H9 (cell line): ENCODE measurements at regions not wholly inside any gene's neighbourhood (a gene's known extent, or its start where the extent isn't known, plus 50 kb on each side); places are given as distances from the start of the nearest gene placed in this dataset.
A peak's percentile ranks its signal among the peaks of the same experiment; 100 is the strongest.

Experiments
- DNase-seq: peaks from one replicate; pipeline ENCODE4 v3.0.0-alpha.2; 2017
- H2AFZ ChIP-seq: one replicate; pipeline ENCODE4 v1.6.1; 2013; ENCODE audit warnings: mild to moderate bottlenecking, low read length, control low read depth, moderate library complexity
- H2AK5ac ChIP-seq: 2 replicates; pipeline ENCODE4 v1.6.1; 2013; ENCODE audit warnings: low read length, control low read depth, mixed read lengths; ENCODE audit not compliant: insufficient read length
- H2BK120ac ChIP-seq: one replicate; pipeline ENCODE4 v1.6.1; 2013; ENCODE audit warnings: low read depth, mild to moderate bottlenecking, low read length, control low read depth, inconsistent platforms; ENCODE audit not compliant: poor library complexity, severe bottlenecking
- H2BK12ac ChIP-seq: 2 replicates; pipeline ENCODE4 v1.6.1; 2013; ENCODE audit warnings: low read length, control low read depth, mixed read lengths, low read depth; ENCODE audit not compliant: insufficient read length
- H2BK15ac ChIP-seq: 2 replicates; pipeline ENCODE4 v1.6.1; 2013; ENCODE audit warnings: low read depth, low read length, control low read depth
- H2BK20ac ChIP-seq: one replicate; pipeline ENCODE4 v1.6.1; 2013; ENCODE audit warnings: low read depth, mild to moderate bottlenecking, low read length, control low read depth, inconsistent platforms; ENCODE audit not compliant: poor library complexity, severe bottlenecking
- H2BK5ac ChIP-seq: 2 replicates; pipeline ENCODE4 v1.6.1; 2013; ENCODE audit warnings: low read length, control low read depth, mixed read lengths; ENCODE audit not compliant: insufficient read length
- H3K14ac ChIP-seq: 2 replicates; pipeline ENCODE4 v1.6.1; 2013; ENCODE audit warnings: low read length, control low read depth; ENCODE audit not compliant: insufficient read depth
- H3K18ac ChIP-seq: 2 replicates; pipeline ENCODE4 v1.6.1; 2013; ENCODE audit warnings: low read depth, mild to moderate bottlenecking, mixed read lengths, low read length, control low read depth; ENCODE audit not compliant: insufficient read length
- H3K23ac ChIP-seq: 2 replicates; pipeline ENCODE4 v1.6.1; 2013; ENCODE audit warnings: low read length, control low read depth, mixed read lengths, low read depth; ENCODE audit not compliant: insufficient read length
- H3K23me2 ChIP-seq: 2 replicates; pipeline ENCODE4 v1.6.1; 2013; ENCODE audit warnings: low read depth, mild to moderate bottlenecking, mixed read lengths, low read length, control low read depth; ENCODE audit not compliant: insufficient read length, poor library complexity, severe bottlenecking
- H3K27ac ChIP-seq: 2 replicates; pipeline ENCODE4 v1.5.1; 2013; ENCODE audit warnings: low read length, control low read depth, mixed read lengths, low read depth; ENCODE audit not compliant: insufficient read length
- H3K27me3 ChIP-seq: 2 replicates; pipeline ENCODE4 v1.6.1; 2013; ENCODE audit warnings: low read length, control low read depth, inconsistent platforms; ENCODE audit not compliant: insufficient read depth
- H3K4ac ChIP-seq: 2 replicates; pipeline ENCODE4 v1.6.1; 2013; ENCODE audit warnings: low read depth, mild to moderate bottlenecking, control low read depth, inconsistent platforms, low read length, moderate library complexity
- H3K4me1 ChIP-seq: 2 replicates; pipeline ENCODE4 v1.6.1; 2013; ENCODE audit warnings: low read length, control low read depth, inconsistent platforms; ENCODE audit not compliant: insufficient read depth
- H3K4me2 ChIP-seq: 2 replicates; pipeline ENCODE4 v1.6.1; 2013; ENCODE audit warnings: low read length, control low read depth, mixed read lengths; ENCODE audit not compliant: insufficient read length, insufficient read depth
- H3K56ac ChIP-seq: 2 replicates; pipeline ENCODE4 v1.6.1; 2013; ENCODE audit warnings: low read depth, mild to moderate bottlenecking, mixed read lengths, low read length, control low read depth; ENCODE audit not compliant: insufficient read length
- H3K79me1 ChIP-seq: 2 replicates; pipeline ENCODE4 v1.6.1; 2013; ENCODE audit warnings: low read depth, mild to moderate bottlenecking, moderate library complexity, low read length, control low read depth, inconsistent platforms; ENCODE audit not compliant: insufficient read depth, poor library complexity, severe bottlenecking
- H3K79me2 ChIP-seq: 2 replicates; pipeline ENCODE4 v1.6.1; 2013; ENCODE audit warnings: low read length, control low read depth, inconsistent platforms; ENCODE audit not compliant: insufficient read depth
- H3K9ac ChIP-seq: 2 replicates; pipeline ENCODE4 v1.6.1; 2013; ENCODE audit warnings: low read length, control low read depth, mixed read lengths; ENCODE audit not compliant: insufficient read length; ENCODE audit errors: extremely low read depth
- H3K9me3 ChIP-seq: one replicate; pipeline ENCODE4 v1.6.1; 2013; ENCODE audit warnings: low read depth, low read length, inconsistent platforms; ENCODE audit not compliant: control insufficient read depth
- H3T11ph ChIP-seq: one replicate; pipeline ENCODE4 v1.6.1; 2013; ENCODE audit warnings: mild to moderate bottlenecking, low read length, control low read depth, inconsistent platforms
- H4K20me1 ChIP-seq: one replicate; pipeline ENCODE4 v1.6.1; 2013; ENCODE audit not compliant: control insufficient read depth, insufficient read length, insufficient read depth
- H4K5ac ChIP-seq: 2 replicates; pipeline ENCODE4 v1.6.1; 2013; ENCODE audit warnings: low read depth, mild to moderate bottlenecking, mixed read lengths, low read length, control low read depth; ENCODE audit not compliant: insufficient read length
- H4K8ac ChIP-seq: replicated peaks from 2 replicates; pipeline ENCODE4 v1.6.1; 2013; ENCODE audit warnings: low read length, control low read depth, mixed read lengths, low read depth; ENCODE audit not compliant: insufficient read length
- H4K91ac ChIP-seq: 2 replicates; pipeline ENCODE4 v1.6.1; 2013; ENCODE audit warnings: low read depth, mild to moderate bottlenecking, moderate library complexity, mixed read lengths, low read length, control low read depth; ENCODE audit not compliant: insufficient read length
- H3K27ac Mint-ChIP-seq, 3 experiments: 2 replicates in 2 of 3; 3 replicates in 1 of 3; pipeline ENCODE4 v1.8.0; 2020 to 2021; ENCODE audit warnings: mixed read lengths in 3 of 3, mild to moderate bottlenecking in 1 of 3, moderate library complexity in 1 of 3
- H3K27me3 Mint-ChIP-seq: 2 replicates; pipeline ENCODE4 v1.8.0; 2021; ENCODE audit warnings: low read depth, mild to moderate bottlenecking, moderate library complexity, mixed read lengths
- H3K36me3 Mint-ChIP-seq, 3 experiments: 2 replicates in 2 of 3; 3 replicates in 1 of 3; pipeline ENCODE4 v1.8.0; 2020 to 2021; ENCODE audit warnings: low read depth in 3 of 3, mixed read lengths in 3 of 3; ENCODE audit not compliant: insufficient read depth in 1 of 3
- H3K4me1 Mint-ChIP-seq, 2 experiments: 2 replicates each; pipeline ENCODE4 v1.8.0; 2020; ENCODE audit warnings: mixed read lengths in 2 of 2
- H3K4me3 Mint-ChIP-seq, 2 experiments: 2 replicates in 1 of 2; 3 replicates in 1 of 2; pipeline ENCODE4 v1.8.0; 2020 to 2021; ENCODE audit warnings: mild to moderate bottlenecking in 2 of 2, mixed read lengths in 2 of 2, moderate library complexity in 1 of 2
- H3K9me3 Mint-ChIP-seq, 2 experiments: 2 replicates in 1 of 2; 3 replicates in 1 of 2; pipeline ENCODE4 v1.8.0; 2020; ENCODE audit warnings: mild to moderate bottlenecking in 2 of 2, mixed read lengths in 2 of 2, moderate library complexity in 1 of 2
- CTCF ChIP-seq: fragments of 200-600 bp; sonication (generic); conservative IDR thresholded peaks from 3 replicates; pipeline ENCODE4 v1.8.0; 2021; ENCODE audit warnings: antibody characterized with exemption, mild to moderate bottlenecking
- WGBS: extraction: QIAGEN DNeasy Blood & Tissue Kit; methylation state at CpG from one replicate; pipeline ENCODE4 v1.1.7; 2013; ENCODE audit warnings: missing lambda C conversion rate, low lambda C conversion rate, mixed read lengths; ENCODE audit not compliant: insufficient read length; ENCODE audit errors: extremely low coverage; 5-methylcytosine and 5-hydroxymethylcytosine counted together

- no peak overlapping the region for H2BK12ac ChIP-seq
- no peaks in the 10 kb centered on the region for H3K27me3 ChIP-seq
- no peaks in the 10 kb centered on the region; the same call in 1 of the 2 replicates for H3K4me1 ChIP-seq
- H4K8ac ChIP-seq, result no peak overlapping the region
- no peak overlapping the region for H3K9ac ChIP-seq
- no peak overlapping the region for H4K5ac ChIP-seq
- no peaks in the 10 kb centered on the region for H3K9me3 ChIP-seq
- Mint-ChIP-seq H3K27ac (0 out of 7 replicates have a peak overlapping the region, but pooled peaks of 1 of the 3 experiments have one; percentile 66), H3K27me3 (peaks cover 8% of the 10 kb centered on the region), H3K4me3 (no peak overlapping the region), H3K4me1 (peaks cover 22 to 47% of the 10 kb centered on the region in 2 experiments), H3K9me3 (no peaks in the 10 kb centered on the region), H3K36me3 (no peaks in the 10 kb centered on the region)
- H2BK5ac ChIP-seq, result no peak overlapping the region
- no peak overlapping the region for H2BK15ac ChIP-seq
- no peak overlapping the region for H3K4me2 ChIP-seq
- H4K20me1 ChIP-seq, result no peaks in the 10 kb centered on the region
- no peak overlapping the region for H4K91ac ChIP-seq
- no CpG with 5 or more reads among the region's 5 CpGs for WGBS
- no peak overlapping the region for H3K4ac ChIP-seq
- no peak overlapping the region for H2AFZ ChIP-seq
- H2AK5ac ChIP-seq, result no peak overlapping the region
- H3K79me1 ChIP-seq, result no peaks in the 10 kb centered on the region
- no peak for TF ChIP-seq CTCF
- H2BK120ac ChIP-seq, result no peak overlapping the region
- H3K23ac ChIP-seq, result no peak overlapping the region
- no peak overlapping the region for H3T11ph ChIP-seq
- H3K56ac ChIP-seq, result no peak overlapping the region
- no peak overlapping the region for H3K14ac ChIP-seq
- no peaks in the 10 kb centered on the region for H3K23me2 ChIP-seq
- H3K27ac ChIP-seq, result no peak overlapping the region
- no peak overlapping the region for H3K18ac ChIP-seq
- H3K79me2 ChIP-seq, result no peaks in the 10 kb centered on the region
- DNase-seq, result no peak
- no peak overlapping the region for H2BK20ac ChIP-seq
These were observed 88.9 kb downstream of the PCDH1 start for GRCh38 chr5:141789330-141789729.
